ENCODE measurements at regions not wholly inside any gene's neighbourhood (a gene's known extent, or its start where the extent isn't known, plus 50 kb on each side); places are given as distances from the start of the nearest gene placed in this dataset.

GRCh38 chr2:71949537-71949798 is 198.2 kb downstream of the CYP26B1 start:
- no peak overlapping the region for H2AFZ ChIP-seq (ENCODE audit: low read length)
- no peak overlapping the region for H2AK5ac ChIP-seq (ENCODE audit: low read depth, low read length)
- H4K91ac ChIP-seq (replicated peaks; ENCODE audit: insufficient read length, low read length), result no peak overlapping the region
- H2BK15ac ChIP-seq (ENCODE audit: low read length), result no peak overlapping the region
- no peaks in the 10 kb centered on the region; a peak in 1 of 7 replicates for H3K4me1 ChIP-seq (replicated peaks in 1 of 4; ENCODE audit: control insufficient read depth in 3 of 4, insufficient read depth in 4 of 4, low read length in 3 of 4)
- no peak overlapping the region for H3K14ac ChIP-seq (ENCODE audit: insufficient read length)
- H3K9me3 ChIP-seq (ENCODE audit: insufficient read depth in 2 of 2, low read depth in 1 of 2, low read length in 1 of 2), result no peaks in the 10 kb centered on the region
- no peak overlapping the region for H2BK5ac ChIP-seq (ENCODE audit: low read depth, low read length)
- no peak overlapping the region for H3K4me3 ChIP-seq (ENCODE audit: extremely low read depth in 1 of 4, insufficient read depth in 2 of 4, low read depth in 3 of 4, low read length in 4 of 4)
- H4K8ac ChIP-seq (ENCODE audit: extremely low read depth, insufficient read depth, low read length), result no peak overlapping the region
- no peak overlapping the region for H2BK20ac ChIP-seq (ENCODE audit: low read length)
- H3K4me2 ChIP-seq (ENCODE audit: insufficient read depth in 1 of 2, low read depth in 2 of 2, low read length in 2 of 2), result no peak overlapping the region
- H3K56ac ChIP-seq (replicated peaks; ENCODE audit: insufficient read length, low read depth, low read length), result no peak overlapping the region
- 88% methylated on average over 3 of the region's 3 CpGs; no CpG with 5 or more reads in 1 of the 2 experiments for WGBS, 2 experiments (ENCODE audit: extremely low coverage in 1 of 2, insufficient coverage in 1 of 2, insufficient read length in 1 of 2, insufficient replicate concordance in 2 of 2, low coverage in 1 of 2, low lambda C conversion rate in 2 of 2, missing lambda C conversion rate in 1 of 2)
- H3K4ac ChIP-seq (replicated peaks; ENCODE audit: insufficient read length, low read depth, low read length), result no peak overlapping the region
- no peaks in the 10 kb centered on the region for H3K79me1 ChIP-seq (ENCODE audit: low read depth, low read length)
- H3K27ac ChIP-seq (ENCODE audit: low read depth, low read length), result no peak overlapping the region
- no peaks in the 10 kb centered on the region for H4K20me1 ChIP-seq (replicated peaks in 1 of 2; ENCODE audit: control insufficient read depth in 1 of 2, insufficient read depth in 2 of 2, low read length in 2 of 2)
- no peak overlapping the region for H3K23ac ChIP-seq (ENCODE audit: insufficient read length)
- no peaks in the 10 kb centered on the region for H3K23me2 ChIP-seq (ENCODE audit: low read depth, low read length)
- H3K27me3 ChIP-seq (replicated peaks in 1 of 4; ENCODE audit: control insufficient read depth in 3 of 4, extremely low read depth in 1 of 4, insufficient read depth in 3 of 4, low read length in 3 of 4), result no peaks in the 10 kb centered on the region
- FAIRE-seq (no peak), DNase-seq (ENCODE audit: low read depth in 1 of 2, low spot score in 2 of 2) (no peak)
- H2BK120ac ChIP-seq (replicated peaks; ENCODE audit: low read depth, low read length), result no peak overlapping the region
- ChIA-PET CTCF (ENCODE audit: partially characterized antibody) (interaction anchor here (1.1 to 3.4 kb wide), 5 partner anchors 14 to 147 kb away, joined by 3 to 22 read pairs (median 5); no protein-coding TSS in a partner anchor), POLR2A (ENCODE audit: partially characterized antibody) (no interaction called here)
- no peak overlapping the region for H2BK12ac ChIP-seq (ENCODE audit: low read depth, low read length)
- H3K79me2 ChIP-seq (ENCODE audit: control insufficient read depth in 1 of 2, insufficient read depth in 2 of 2, low read length in 2 of 2), result no peaks in the 10 kb centered on the region
- H3K18ac ChIP-seq (ENCODE audit: extremely low read depth, low read length), result no peak overlapping the region
- H3K9ac ChIP-seq (replicated peaks in 1 of 4; ENCODE audit: extremely low read depth in 1 of 4, low read depth in 3 of 4, low read length in 3 of 4), result no peak overlapping the region
- H3K36me3 ChIP-seq (ENCODE audit: control insufficient read depth in 2 of 4, insufficient read depth in 4 of 4, low read length in 3 of 4), result no peaks in the 10 kb centered on the region
- no peak overlapping the region for H4K5ac ChIP-seq (ENCODE audit: insufficient read length, low read depth, low read length)
- TF ChIP-seq SP1 (IDR thresholded peaks at IDR 0.05; ENCODE audit: low read depth, low read length) (no peak), ZNF274 (IDR thresholded peaks at IDR 0.05; ENCODE audit: borderline replicate concordance, extremely low read depth, low read length) (no peak)
